LNCAP (cell line): ENCODE measurements at regions not wholly inside any gene's neighbourhood (a gene's known extent, or its start where the extent isn't known, plus 50 kb on each side); places are given as distances from the start of the nearest gene placed in this dataset.

Experiments used
- CTCF ChIP-seq: fragments of 450-650 bp; IDR thresholded peaks from 2 replicates; pipeline ENCODE4 v1.5.1; 2017; ENCODE audit warnings: mild to moderate bottlenecking

GRCh38 chr3:193875601-193876321 lies 260.2 kb upstream of the HES1 start:
- no peak for TF ChIP-seq CTCF

GRCh38 chr3:193879099-193879863 lies 256.7 kb upstream of the HES1 start:
- TF ChIP-seq CTCF: no peak

GRCh38 chr3:193879864-193880242 lies 256.1 kb upstream of the HES1 start:
- TF ChIP-seq CTCF: no peak

GRCh38 chr3:193882091-193882490 lies 253.9 kb upstream of the HES1 start:
- no peak for TF ChIP-seq CTCF

- TF ChIP-seq CTCF: no peak
Observed at GRCh38 chr3:193883551-193883950, 252.4 kb upstream of the HES1 start.

- TF ChIP-seq CTCF: no peak
Observed at GRCh38 chr3:193884027-193884426, 251.9 kb upstream of the HES1 start.

- no peak for TF ChIP-seq CTCF
Observed at GRCh38 chr3:193884652-193885051, 251.3 kb upstream of the HES1 start.
